GM12891 (cell line): ENCODE measurements at regions not wholly inside any gene's neighbourhood (a gene's known extent, or its start where the extent isn't known, plus 50 kb on each side); places are given as distances from the start of the nearest gene placed in this dataset.
"Not testable (repeated sequence)": the region's sequence is repeated elsewhere in the genome, so short reads cannot be mapped to it uniquely, and the experiment has no call there.

Experiments
- POLR2A ChIP-seq: IDR thresholded peaks from 2 replicates; pipeline ENCODE4 v1.6.1; 2011; ENCODE audit warnings: low read depth, low read length, control low read depth
- POLR2AphosphoS5 ChIP-seq: IDR thresholded peaks from 2 replicates; pipeline ENCODE4 v1.6.1; 2011; ENCODE audit warnings: low read depth, low read length, control low read depth
- TAF1 ChIP-seq: IDR thresholded peaks from 2 replicates; pipeline ENCODE4 v1.6.1; 2011; ENCODE audit warnings: low read depth, low read length, control low read depth

DNA sequence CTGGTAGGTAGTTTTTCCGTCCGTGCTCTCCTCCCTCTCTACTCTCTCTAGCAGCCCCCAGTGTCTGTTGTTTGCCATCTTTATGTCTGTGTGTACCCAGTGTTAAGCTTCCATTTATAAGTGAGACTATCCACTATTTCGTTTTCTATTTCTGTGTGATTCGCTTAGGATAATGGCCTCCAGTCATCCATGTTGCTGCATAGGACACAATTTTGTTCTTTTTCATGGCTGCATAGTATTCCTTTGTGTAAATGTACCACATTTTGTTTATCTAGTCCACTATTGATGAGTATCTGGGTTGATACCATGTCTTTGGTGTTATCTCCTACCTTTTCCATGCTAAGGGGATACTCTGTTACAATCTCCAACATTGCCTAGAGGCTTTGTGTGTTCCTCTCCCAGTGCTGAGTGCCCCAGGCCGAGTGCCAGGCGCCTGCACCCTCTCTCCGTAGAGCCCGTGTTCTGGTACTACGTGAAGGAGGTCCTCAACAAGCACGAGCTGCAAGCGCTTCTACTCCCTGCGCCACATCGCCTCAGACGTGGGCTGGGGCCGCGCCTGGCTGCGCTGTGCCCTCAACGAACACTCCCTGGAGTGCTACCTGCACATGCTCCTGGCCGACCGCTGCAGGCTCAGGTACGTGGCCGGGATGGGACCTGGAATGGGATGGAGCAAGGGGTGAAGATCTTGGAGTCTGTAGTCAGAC is 98.3 kb upstream of the CRYM start:
- not testable (repeated sequence) for TF ChIP-seq POLR2A, POLR2AphosphoS5, TAF1
